ENCODE measurements at regions not wholly inside any gene's neighbourhood (a gene's known extent, or its start where the extent isn't known, plus 50 kb on each side); places are given as distances from the start of the nearest gene placed in this dataset.

- DNase-seq (ENCODE audit: low read depth in 2 of 2), result no peak
Measured at GRCh38 chr2:14684516-14684915, 52.0 kb downstream of the LRATD1 start.

DNA sequence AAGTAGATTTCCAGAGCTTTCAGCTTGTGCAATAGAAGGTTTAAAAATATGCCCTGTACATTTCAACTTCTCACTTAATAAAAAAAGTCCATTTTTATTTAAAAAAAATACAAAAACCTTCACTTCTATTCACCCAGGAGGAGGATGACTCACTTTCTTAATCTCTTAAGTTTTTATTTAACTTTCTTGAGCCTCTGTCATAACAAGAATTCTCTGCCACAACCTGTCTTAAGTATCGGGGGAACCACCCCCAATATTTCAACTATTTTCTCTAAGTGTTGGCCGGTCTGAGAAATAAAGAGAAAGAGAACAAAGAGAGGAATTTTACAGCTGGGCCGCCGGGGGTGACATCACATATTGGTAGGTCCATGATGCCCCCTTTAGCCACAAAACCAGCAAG lies 58.4 kb downstream of the LRATD1 start:
- no peak for DNase-seq (ENCODE audit: low read depth in 2 of 2)

DNA sequence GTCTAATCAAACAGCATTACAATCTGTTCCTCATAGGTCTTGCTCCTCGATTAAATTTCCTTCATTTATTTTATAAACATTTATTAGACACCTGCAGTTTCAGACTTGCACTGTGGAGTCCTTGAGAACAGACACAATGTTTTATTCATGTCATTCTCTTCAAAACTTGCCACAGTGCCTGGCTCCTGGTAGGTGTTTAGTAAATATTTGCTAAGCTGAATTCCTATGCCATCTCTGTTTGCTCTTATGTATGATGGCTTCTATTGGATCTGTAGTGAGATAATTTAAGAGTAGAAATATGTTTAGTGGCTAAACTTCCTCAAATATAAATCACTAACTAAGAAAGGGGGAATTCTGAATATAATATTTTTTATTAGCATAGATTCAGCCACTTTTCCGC lies 61.4 kb downstream of the LRATD1 start:
- no peak for DNase-seq (ENCODE audit: low read depth in 2 of 2)

- no peak for DNase-seq (ENCODE audit: low read depth in 2 of 2)
Measured at GRCh38 chr2:14700753-14701152, 68.2 kb downstream of the LRATD1 start.

DNA sequence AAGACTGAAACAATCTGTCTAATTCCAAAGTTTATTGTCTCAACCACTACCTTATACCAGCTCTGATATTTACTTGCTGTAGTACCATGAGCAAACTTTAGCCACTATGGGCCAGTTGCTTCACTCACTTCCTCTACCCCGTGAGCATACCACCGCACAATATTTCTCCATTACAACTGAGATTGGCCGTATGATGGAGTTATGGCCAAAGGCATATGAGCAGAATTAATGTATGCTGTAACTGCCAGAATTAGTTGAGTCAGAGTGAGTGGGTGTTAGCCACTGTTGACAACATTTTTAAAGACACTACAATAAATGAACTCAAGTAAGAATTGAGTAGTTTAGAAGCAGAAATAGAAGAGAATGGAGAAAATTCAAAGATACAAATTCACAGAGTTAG lies 69.7 kb downstream of the LRATD1 start:
- DNase-seq (ENCODE audit: low read depth in 2 of 2), result no peak

DNA sequence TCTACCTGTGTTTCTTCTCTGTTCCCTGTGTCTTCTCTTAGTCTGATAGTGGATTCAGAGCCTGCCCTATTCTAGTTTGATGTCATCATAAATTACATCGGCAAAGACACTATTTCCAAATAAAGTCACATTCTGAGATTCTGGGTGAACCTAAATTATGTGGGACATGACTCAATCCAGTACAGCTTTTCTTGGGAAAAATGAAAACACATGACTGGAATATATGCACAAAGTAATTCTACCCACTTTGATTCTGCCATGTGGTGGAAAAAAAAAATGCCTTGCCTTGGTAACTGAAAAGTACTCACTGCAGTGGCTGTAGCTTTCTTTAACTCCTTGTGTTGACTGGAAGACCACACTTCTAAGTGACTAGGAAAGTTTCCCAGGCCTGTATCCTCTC lies 73.7 kb downstream of the LRATD1 start:
- no peak for DNase-seq (ENCODE audit: low read depth in 2 of 2)

DNA sequence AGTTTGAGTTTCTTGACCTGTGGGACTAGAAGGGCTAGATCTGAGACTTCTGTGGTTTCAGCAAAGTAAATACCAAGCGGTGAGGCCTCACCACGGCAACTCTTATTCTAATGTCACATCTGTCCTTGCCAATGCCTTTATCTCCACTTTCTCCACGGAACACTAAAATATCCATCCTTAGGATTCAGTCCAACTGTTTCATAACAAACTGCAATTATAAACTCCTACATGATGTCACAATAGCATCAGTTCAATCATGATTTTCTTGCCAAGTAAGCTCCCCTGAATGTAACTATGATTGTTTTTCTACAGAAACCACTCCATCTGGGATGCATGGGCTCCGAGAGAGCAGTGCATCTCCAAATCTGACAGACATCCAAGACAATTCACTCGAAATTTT lies 79.6 kb downstream of the LRATD1 start:
- no peak for DNase-seq (ENCODE audit: low read depth in 2 of 2)

DNA sequence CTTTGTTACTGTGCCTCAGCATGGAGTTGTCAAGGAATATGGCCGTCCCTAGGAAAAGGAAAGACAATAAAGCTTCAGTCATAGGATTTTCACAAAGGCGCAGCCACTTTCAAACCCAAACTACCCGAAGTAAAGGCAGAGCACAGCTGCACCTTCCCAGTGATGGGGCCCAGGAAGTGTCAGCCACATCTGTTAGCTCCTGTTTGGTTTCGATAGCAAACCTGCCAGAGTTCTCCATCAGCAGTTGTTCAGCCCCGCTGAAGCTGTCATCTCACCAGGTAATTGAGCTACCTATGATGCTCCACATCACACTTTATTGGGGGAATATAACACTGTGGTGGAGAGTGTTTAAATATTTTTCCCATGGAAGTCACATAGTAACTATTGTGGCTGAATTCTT lies 80.7 kb downstream of the LRATD1 start:
- no peak for DNase-seq (ENCODE audit: low read depth in 2 of 2)

- no peak for DNase-seq (ENCODE audit: low read depth in 2 of 2)
Measured at GRCh38 chr2:14715600-14715999, 83.1 kb downstream of the LRATD1 start.

GRCh38 chr2:14716319-14716718 lies 83.8 kb downstream of the LRATD1 start:
- no peak for DNase-seq (ENCODE audit: low read depth in 2 of 2)

- DNase-seq (ENCODE audit: low read depth in 2 of 2), result no peak
Measured at GRCh38 chr2:14717131-14717530, 84.6 kb downstream of the LRATD1 start.

DNA sequence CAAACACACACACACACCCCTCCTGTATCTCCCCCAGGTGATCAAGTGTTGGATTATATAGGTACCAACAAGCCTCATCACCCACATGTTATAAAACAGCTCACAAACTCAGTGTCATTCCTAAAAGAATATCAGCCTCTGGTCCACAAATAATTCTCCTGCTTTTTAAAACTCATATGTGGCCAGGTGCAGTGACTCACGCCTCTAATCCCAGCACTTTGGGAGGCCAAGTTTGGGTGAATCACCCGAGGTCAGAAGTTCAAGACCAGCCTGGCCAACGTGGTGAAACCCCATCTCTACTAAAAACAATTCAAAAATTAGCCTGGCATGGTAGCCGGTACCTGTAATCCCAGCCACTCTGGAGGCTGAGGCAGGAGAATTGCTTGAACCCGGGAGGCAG lies 87.8 kb downstream of the LRATD1 start:
- no peak for DNase-seq (ENCODE audit: low read depth in 2 of 2)

GRCh38 chr2:14720739-14721138 lies 88.2 kb downstream of the LRATD1 start:
- DNase-seq (ENCODE audit: low read depth in 2 of 2), result no peak

GRCh38 chr2:14722904-14723570 lies 90.5 kb downstream of the LRATD1 start:
- no peak for DNase-seq (ENCODE audit: low read depth in 2 of 2)

- DNase-seq (ENCODE audit: low read depth in 2 of 2), result no peak
Measured at GRCh38 chr2:14723684-14724083, 91.2 kb downstream of the LRATD1 start.

GRCh38 chr2:14735696-14736095 lies 103.2 kb downstream of the LRATD1 start:
- DNase-seq (ENCODE audit: low read depth in 2 of 2), result no peak

DNA sequence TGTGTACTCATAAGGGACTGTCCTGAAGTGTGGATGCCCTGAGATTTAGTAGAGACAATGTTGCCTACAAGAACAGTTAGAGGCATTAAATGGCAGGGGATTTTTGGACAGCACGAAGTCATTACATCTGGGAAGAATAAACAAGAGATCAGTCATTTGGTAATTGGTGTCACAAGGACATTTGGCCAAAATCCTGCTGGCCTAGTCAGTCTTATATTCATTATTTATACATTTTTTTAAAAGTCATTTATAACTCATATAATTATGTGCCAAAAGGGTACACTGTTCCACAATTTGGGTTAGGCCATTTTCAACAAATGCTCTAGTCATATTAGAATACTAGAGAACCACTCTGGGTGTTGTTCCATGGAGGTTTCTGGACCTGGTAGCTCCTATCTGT lies 104.7 kb downstream of the LRATD1 start:
- no peak for DNase-seq (ENCODE audit: low read depth in 2 of 2)

- no peak for DNase-seq (ENCODE audit: low read depth in 2 of 2)
Measured at GRCh38 chr2:14743861-14744260, 111.3 kb downstream of the LRATD1 start.

- DNase-seq (ENCODE audit: low read depth in 2 of 2), result no peak
Measured at GRCh38 chr2:14745288-14746076, 113.0 kb downstream of the LRATD1 start.

DNA sequence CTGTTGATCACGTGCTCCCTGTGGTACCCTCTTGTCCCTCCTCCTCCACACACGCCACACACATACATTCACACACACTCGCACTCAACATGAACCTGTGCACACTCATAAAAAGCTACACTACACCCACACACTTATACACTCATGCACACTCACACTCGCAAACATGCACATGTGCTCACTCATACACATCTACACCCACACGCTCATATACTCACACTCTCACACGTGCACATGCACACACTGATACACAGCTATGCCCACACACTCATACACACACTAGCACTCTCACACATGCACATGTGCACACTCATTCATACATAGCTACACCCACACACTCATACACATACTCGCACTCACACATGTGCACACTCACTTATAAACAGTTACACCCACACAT lies 113.6 kb downstream of the LRATD1 start:
- no peak for DNase-seq (ENCODE audit: low read depth in 2 of 2)

DNA sequence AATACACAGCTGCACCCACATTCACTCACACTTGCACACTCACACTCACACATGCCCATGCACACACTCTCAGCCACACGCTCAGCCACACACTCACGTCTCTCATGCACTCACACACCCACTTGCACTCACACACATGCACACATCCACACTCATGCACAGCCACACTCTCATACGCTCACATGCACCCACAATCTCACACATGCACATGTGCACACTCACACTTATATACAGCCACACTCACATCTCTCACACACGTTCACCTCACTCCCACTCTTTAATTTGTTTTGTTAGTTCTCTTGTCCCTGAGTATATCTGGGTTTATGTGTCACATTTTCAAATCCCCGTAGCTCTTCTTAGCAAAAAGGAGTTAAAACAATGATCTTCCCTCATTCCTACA lies 114.9 kb downstream of the LRATD1 start:
- no peak for DNase-seq (ENCODE audit: low read depth in 2 of 2)

GRCh38 chr2:14749884-14750283 lies 117.4 kb downstream of the LRATD1 start:
- no peak for DNase-seq (ENCODE audit: low read depth in 2 of 2)

GRCh38 chr2:14750433-14750832 lies 117.9 kb downstream of the LRATD1 start:
- DNase-seq (ENCODE audit: low read depth in 2 of 2), result no peak

GRCh38 chr2:14751581-14751980 lies 119.1 kb downstream of the LRATD1 start:
- no peak for DNase-seq (ENCODE audit: low read depth in 2 of 2)

Data from stimulated activated CD8-positive, alpha-beta memory T cell treated with anti-CD3 and anti-CD28 coated beads, Interleukin-2, amount 100 ng/mL, for 48 hours (primary cell).